Stimulated activated CD4-positive, alpha-beta T cell treated with anti-CD3 and anti-CD28 coated beads, Interleukin-1b, Interleukin-23, amount 100 ng/mL, for 24 hours (primary cell): ENCODE measurements at regions not wholly inside any gene's neighbourhood (a gene's known extent, or its start where the extent isn't known, plus 50 kb on each side); places are given as distances from the start of the nearest gene placed in this dataset.

Source experiments
- DNase-seq, 4 experiments: peaks; one replicate each; pipeline ENCODE4 v3.0.0-alpha.2; 2020; ENCODE audit warnings: low read depth in 4 of 4, low spot score in 1 of 4

DNA sequence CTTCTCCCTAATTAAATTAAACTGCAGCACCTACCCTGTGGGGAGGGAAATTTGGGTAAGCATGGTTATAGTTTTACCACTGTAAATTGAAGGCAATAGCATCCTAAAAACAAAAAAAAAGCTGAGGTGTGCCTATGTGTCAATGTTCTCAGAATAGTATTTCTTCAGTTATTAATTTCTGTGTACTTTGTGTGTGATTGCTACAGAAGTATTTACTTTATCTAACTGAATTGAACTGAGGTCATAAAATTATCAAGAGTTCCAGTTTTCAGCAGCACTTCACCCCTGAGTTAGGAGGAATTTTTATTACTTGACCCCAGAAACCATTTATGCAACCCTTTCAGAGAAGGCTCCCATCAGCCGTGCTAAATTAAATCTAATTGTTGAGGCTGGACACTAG lies 333.6 kb upstream of the ALCAM start:
- no peak for DNase-seq

DNA sequence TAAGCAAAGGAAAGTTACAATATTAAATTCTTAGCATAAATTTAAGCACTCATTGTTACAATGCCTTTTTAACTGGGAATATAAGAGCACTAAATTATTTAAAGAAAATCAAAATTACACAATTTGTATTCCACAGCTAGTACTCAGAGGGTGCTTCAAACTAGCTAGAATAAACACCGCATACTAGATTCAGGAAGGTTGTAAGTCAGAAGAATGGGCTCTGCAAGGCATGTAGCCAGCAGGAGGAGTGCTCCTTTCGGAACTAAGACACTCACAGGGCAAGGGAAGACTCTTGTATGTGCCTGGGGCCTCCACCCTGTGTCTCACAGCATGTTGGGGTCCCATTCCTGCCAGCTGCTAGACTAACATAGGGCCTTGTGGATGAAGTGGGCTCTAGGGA lies 327.7 kb upstream of the ALCAM start:
- DNase-seq, result no peak

DNA sequence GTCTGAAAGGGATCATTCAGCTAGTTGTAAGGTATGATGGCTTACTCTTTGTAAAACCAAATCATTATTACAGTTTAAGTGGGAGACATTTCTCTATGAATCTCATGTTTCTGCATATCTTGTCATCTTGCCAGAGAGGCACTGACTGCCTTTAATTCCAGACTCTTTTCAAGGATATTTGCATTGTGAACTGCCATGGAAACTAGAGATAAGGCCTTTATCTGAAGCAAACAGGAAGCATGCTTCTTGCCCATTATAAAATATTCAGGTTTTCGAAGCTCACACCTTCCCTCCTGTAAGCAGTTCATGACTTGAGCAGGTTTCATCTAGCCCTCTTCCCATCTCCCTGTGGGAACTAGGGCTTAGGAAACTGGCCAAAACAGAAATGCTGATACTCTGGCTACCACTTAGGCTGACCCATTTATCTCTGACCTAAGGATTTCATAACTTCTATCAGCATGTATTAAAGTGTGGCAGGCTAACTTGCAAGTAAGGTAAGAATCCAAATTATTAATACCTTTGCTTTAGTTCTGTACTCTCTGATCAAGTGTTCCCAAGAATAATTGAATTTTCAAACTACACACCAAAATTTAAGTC lies 326.6 kb upstream of the ALCAM start:
- DNase-seq, result no peak

DNA sequence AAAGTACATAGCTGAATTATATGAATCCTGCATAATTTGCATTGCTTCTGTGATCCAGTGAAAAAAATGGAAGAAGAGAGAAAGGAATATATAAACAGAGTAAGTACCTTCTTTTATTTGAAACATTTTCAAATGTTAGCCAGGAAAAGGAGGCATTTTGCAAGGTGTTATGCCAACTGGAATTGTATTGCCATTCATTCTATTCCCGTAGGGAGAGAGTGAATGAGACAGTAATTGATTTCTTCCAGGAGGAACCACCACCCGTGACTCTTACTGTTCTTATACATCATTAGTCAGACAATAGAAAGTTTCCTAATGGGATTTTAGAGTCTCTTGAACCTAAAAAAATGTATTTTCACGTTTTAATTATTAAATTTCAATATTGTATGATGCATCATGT lies 324.1 kb upstream of the ALCAM start:
- no peak for DNase-seq

DNA sequence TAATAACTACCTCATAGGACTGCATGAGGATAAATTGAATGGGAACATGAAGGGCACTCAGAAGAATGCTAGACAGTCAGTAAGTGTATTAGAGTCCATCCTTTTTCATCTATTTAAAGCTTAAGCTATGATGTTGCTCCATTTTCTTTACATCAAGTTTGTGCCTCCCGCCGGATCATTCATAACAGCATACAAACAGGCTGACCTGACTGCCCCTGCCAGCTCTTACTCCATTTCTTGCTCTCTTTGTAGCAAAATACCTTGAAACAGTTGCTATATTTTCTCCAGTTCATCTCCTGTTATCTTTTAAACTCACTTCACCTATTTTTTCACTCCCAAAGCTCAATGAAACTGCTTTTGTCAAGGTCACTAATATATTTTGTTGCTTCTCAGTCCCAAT lies 315.6 kb upstream of the ALCAM start:
- no peak for DNase-seq

DNA sequence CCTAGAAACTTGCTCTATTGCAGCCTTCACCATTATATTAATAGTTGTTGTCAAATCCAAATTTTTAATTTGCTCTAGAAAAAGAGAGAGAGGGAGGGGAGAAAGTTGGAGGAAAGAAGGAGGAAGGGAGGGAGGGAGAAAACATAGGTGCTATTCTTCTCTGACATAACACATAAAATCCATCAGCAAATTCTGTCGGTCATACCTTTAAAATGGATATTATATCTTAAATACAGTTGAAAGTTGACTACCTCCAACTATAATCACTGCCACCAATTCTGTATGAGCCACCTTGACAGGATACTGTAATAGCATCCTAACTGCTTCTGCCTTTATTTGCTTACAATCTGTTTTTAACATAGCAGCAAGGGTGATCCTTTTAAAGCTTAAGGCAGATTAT lies 314.7 kb upstream of the ALCAM start:
- DNase-seq, result no peak

DNA sequence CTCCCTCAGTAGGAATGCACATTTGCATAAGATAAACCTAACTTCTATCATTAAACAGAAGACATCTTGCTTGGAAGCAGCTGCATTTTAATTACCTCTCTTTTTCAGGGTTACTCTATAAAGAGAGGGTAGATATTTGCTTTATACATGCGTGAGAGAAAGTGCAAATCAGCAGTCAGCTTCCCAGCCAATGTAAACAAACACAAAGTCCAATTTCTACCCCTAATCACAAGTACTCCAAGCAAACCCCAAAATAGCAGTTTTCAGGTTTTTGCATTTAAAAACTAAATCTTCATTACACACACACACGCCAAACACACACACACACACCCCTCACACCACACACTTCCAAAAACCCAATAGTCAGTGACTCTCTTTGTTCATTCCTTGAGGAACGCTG lies 303.9 kb upstream of the ALCAM start:
- no peak for DNase-seq

DNA sequence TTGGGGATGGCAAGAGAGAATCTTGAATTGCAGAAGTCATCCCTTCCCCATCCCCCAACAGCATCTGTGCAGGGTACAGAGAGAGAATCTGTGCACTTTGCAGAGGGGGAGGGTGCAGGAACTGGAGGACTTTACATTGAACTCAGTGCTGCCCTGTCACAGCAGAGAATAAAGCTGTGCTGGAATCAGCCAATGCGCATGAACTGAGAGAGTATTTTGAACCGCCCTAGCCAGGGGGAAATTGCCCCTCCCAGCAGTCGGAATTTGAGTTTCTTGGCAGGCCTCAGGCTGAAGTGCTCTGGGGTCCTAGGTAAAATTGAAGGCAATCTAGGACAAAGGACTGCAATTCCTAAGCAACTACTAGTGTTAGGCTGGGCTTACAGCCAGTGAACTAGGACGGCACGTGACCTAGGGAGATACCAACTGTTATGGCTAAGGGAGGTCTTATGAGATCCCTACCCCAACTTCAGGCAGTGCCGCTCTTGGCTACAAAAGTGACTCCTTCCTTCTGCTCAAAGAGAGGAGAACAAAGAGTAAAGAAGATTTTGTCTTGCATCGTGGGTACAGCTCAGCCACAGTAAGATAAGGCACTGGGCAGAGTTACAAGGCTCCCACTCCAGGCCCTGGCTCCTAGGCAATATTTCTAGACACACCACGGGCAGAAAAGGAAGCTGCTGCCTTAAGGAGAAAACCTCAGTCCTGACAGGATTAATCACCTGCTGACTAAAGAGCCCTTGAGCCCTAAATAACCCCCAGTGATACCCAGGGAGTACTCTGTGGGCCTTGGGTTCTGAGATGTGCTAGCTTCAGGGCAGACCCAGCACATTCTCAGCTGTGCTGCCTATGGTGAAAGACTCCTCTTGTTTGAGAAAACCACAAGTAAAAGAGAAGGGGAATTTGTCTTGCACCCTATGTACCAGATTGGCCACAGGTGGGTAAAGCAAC lies 300.5 kb upstream of the ALCAM start:
- no peak for DNase-seq

DNA sequence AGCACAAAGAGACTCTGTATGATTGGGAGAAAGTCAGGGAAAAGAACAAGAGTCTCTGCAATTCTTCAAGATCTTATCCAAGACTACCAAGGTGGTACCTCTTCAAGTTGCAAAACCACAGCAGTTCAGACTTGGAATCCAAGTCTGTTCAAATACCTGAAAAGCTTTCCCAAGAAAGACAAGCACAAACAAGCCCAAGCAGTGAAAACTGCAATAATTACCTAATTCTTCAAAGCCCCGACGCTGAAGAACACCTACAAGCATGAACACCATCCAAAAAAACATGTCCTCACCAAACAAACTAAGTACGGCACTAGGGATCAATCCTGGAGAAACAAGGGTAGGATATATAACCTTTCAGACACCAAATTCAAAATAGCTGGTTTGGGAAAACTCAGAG lies 299.3 kb upstream of the ALCAM start:
- no peak for DNase-seq

DNA sequence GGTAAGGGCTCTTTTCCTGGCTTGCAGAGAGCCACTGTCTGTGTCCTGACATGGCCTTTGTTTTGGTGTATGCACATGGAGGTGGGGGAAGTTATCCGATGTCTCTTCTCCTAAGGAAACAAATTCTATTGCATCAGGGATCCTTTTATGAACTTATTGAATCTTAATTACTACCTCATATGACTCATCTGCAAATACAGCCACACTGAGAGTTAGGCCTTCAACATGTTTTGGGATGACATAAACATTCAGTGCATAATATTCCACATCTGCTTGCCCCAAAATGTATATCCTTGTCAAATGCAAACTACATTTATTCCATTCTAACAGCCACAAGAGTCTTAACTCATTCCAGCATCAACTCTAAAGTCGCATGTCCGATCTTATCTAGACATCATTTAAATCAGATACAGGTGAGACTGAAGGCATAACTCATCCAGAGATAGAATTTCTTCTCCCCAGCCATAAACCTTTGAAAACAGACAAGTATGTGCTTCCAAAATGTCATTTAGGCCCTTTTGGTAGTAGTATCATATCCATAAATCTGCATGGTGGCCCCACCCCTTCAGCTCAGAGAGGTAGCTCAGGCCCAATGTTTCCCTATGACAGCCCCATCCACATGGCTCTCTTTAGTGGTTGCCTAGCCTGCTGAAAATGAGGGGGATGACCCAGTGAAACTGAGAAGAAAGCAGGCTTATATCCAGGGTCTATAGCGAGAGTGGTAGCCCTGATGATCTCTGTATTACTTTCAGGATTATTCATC lies 289.5 kb upstream of the ALCAM start:
- DNase-seq, result no peak

DNA sequence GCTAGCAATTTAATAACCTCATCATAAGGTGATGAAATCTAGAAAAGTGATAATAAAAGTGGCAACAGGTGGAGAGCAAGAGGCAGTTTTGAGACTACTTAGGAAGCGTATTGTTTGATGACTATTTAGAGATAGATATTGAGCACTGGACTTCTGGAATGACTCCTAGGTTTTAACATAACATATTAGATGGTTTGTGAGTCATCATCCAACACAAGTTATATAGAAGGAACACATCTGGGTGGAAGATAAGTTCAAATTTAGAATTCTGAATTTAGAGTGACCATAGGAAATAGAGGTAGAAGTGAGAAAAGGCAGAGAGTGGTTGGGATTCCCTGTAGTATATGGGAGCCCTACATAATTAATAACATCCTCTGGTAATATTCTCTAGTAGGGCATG lies 282.8 kb upstream of the ALCAM start:
- no peak for DNase-seq

DNA sequence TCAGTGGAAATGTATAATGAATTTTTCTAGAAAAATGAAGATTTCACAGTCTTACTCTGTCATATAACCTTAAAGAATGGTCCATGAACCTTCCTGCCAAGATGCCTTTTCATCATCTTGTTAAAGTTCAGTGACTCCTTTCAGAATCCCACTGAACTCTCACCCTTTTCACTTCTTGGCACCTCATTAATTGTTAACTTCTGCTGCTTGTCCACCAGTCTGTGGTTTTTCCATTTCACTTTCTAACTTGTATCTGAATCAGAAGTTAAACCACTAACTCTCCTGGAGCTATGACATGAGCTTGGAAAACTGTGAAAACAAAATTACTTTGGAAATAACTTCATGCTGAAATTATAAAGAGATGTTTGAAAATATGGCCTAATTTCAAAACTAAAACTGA lies 281.2 kb upstream of the ALCAM start:
- DNase-seq, result no peak

DNA sequence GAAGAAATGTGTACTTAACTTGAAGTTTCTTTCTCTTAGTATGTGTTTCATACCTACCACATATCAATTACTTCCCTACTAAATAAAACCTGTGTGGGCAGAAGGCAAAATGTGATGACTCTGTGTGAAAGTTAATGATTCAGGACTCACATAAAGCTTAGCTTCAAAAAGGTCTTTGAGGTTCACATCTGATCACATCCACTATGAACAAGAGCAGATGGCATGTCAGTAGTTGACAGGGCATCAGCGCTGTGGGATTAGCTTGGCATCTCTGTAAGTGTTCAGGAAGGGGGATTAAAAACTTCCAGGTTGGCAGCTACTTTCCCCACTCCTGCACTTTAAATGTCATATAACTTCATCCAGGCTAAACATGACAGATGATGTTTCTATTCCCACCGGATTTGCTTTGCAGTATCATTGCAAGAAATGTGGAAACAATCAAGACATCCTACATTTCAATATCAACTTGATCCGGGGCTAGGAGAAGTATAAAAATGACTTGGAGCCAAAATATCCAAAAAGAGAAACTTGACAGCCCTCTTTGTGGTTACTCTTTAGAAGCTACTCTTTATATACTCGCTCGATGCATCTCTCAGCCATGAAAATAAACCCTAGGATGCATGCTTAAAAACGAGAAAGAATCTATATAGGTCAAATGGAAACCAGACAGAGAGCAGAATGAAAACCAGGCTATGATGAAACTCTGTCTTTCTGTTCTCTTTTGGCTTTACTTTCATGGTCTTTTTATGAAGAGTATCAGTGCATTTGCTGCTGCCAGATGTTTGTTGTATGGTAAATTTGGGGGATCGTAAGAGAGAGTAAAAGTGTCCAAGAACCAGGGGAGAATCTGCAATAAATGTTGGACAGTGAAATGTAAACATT lies 273.1 kb upstream of the ALCAM start:
- DNase-seq, result no peak

DNA sequence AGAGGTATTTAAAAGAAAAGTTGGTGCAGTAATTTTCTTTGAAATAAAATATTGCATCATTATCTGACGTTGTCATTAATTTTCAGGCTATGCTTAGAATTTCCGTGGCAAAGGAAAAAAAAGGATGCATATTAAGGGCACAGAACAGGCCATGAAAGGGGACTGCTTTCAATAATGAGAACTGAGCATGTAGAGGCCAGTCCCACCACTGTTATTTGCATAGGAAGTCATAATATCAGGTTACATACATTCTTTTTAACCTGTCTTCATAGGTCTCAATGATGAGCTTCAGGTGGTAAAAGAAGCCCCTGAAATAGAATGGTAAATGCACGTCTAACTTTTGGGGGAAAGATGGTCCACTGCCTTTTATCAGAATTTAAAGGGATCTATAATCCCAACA lies 272.1 kb upstream of the ALCAM start:
- no peak for DNase-seq

DNA sequence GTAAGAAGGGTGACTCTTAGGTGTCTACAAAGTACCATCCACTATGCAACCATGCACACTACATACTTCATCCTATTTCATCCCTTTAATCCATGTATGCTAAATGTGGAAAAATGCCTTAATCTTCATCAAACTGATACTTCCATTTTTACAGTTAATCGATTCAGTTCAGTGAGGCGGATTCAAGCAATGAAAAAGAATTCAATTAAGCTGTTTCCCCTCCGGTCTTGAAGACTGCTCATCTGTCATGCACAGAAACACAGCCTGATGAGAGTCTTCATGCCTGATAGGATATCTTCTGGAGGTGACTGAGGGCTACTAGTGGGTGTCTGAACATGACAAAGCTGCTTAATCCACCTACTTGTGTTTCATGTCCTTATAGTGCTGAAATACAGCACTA lies 270.6 kb upstream of the ALCAM start:
- DNase-seq, result no peak

DNA sequence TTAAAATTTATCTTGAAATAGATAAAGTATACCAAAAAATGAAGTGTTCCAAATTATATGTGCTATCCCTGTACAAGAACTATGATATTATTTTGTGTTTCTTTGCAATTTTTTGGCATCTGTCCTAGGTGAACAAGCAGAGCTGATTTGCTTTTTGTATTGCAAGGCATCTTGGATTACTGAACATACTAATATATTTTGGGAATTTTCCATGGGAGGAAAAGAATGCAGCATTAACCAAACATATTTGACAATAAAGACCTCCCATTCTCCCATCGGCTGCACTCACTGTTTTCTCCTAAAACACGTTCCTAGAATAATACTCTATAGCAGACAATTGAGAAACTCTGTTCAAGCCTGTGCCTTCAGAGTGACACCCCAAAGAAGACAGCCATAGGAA lies 265.1 kb upstream of the ALCAM start:
- no peak for DNase-seq

DNA sequence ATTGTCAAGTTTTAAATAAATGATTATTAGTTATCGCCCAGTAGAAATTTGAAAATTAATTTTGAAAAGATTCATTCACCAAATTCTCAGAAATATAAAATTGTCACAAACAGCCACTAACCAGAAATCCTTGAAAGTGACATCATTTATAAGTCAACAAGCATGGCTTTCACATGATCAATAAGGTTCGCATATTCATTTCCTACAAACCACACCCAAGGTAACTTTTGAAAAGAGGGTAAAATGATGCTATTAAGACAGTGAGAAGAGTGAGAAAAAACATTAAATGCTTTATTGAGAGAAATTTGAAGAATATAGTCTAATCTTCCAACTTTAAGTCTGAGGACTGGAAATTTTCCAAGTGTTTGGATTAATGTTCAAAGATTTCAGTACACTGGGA lies 263.6 kb upstream of the ALCAM start:
- no peak for DNase-seq

DNA sequence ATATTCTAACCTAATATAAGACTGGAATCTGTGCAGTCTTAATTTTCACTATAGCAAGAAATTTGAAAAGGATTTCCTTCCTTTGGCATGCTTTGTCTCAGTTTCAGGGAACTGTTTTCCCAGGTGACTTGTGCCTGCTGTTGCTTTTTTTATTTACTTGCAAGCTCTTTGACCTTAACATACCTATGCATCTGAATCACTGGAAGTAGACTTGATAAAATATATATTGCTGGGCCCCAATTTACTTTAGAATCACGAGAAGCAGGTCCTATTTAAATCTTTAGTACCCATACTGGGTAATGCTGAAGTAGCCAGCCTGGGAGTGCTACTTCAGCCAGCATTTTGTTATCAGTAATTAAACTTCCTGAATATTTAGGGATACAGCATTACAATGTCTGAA lies 257.9 kb upstream of the ALCAM start:
- DNase-seq, result no peak

DNA sequence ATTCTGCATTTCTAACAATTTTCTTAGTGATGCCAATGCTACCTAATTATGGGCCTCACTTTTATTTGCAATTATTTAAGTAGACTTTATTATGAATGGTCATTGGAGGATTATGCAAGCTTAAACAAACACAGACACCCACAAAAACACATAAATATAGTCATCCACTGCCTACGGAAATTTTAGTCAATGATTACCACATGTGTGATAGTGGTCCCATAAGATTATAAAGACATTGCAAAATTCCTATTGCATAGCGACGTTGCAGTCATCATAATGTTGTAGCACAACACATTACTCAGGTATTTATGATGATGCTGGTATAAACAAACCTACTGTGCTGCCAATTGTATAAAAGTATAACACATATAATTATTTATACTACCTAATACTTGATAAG lies 247.8 kb upstream of the ALCAM start:
- no peak for DNase-seq

DNA sequence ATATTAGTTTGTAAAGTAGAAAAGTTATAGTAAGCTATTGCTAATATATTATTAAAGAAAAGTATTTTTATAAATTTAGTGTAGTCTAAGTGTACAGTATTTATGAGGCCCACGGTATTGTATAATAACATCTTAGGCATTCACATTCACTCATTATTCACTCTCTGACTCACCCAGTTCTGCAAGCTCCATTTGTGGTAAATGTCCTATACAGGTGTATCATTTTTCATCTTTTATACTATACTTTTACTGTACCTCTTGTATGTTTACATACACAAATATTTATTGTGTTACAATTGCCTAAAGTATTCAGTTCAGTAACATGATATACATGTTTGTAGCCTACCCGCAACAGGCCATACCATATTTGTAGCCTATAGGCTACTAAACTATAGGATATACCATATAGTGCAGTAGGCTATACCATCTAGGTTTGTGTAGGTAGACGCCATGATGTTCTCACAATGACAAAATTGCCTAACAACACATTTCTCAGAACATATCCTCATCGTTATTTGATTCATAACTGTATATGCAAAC lies 246.8 kb upstream of the ALCAM start:
- DNase-seq, result no peak

DNA sequence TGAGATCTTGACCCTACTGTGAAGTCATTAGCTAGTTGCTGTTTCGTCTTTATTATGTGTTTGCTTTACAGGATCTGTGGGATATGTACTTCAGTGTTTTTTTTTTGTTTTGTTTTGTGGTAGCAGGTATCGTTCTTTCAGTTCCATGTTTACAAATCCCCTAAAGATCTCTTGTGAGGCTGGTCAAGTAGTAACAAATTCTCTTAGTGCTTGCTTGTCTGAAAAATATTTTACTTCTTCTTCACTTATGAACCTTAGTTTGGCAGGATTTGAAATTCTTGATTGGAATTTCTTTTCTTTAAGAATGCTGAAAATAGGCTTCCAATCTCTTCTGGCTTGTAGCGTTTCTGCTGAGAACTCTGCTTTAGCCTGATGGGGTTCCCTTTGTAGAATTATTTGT lies 235.8 kb upstream of the ALCAM start:
- DNase-seq, result no peak
